SK-N-SH treated with all-trans-retinoic acid at 6 μM for 48 hours (cell line): ENCODE measurements at regions not wholly inside any gene's neighbourhood (a gene's known extent, or its start where the extent isn't known, plus 50 kb on each side); places are given as distances from the start of the nearest gene placed in this dataset.

Experiments used
- CREB5 ChIP-seq: fragments of 250-450 bp; sonication (Bioruptor Pico); IDR thresholded peaks from 2 replicates; pipeline ENCODE4 v1.5.1; 2020; ENCODE audit warnings: low read depth, mild to moderate bottlenecking, moderate library complexity
- GLIS3 ChIP-seq: fragments of 250-450 bp; sonication (Bioruptor Pico); IDR thresholded peaks from 2 replicates; pipeline ENCODE4 v1.5.0; 2020; ENCODE audit warnings: mild to moderate bottlenecking, moderate library complexity
- ISL1 ChIP-seq: fragments of 250-450 bp; sonication (Bioruptor Pico); IDR thresholded peaks from 2 replicates; pipeline ENCODE4 v2.1.2; 2022; ENCODE audit warnings: mild to moderate bottlenecking, moderate library complexity

GRCh38 chr6:53398247-53399026, 49.7 kb upstream of the ELOVL5 start (continued):
- TF ChIP-seq ISL1 (CRISPR knock-in tag), result no peak
- no peak for TF ChIP-seq CREB5
- no peak for TF ChIP-seq GLIS3 (CRISPR knock-in tag)
